ENCODE measurements at regions not wholly inside any gene's neighbourhood (a gene's known extent, or its start where the extent isn't known, plus 50 kb on each side); places are given as distances from the start of the nearest gene placed in this dataset.
"Not testable (repeated sequence)": the region's sequence is repeated elsewhere in the genome, so short reads cannot be mapped to it uniquely, and the experiment has no call there.

- Histone ChIP-seq H3K27me3 (no peaks in the 10 kb centered on the region), H3K9me3 (no peaks in the 10 kb centered on the region), H3K4me3 (no peak overlapping the region), H3K27ac (no peak overlapping the region), H3K4me1 (no peaks in the 10 kb centered on the region), H3K36me3 (no peaks in the 10 kb centered on the region)
- DNase-seq: no peak
- TF ChIP-seq POLR2A (IDR thresholded peaks at IDR 0.05): no peak
- TF ChIP-seq, protein P1, sequence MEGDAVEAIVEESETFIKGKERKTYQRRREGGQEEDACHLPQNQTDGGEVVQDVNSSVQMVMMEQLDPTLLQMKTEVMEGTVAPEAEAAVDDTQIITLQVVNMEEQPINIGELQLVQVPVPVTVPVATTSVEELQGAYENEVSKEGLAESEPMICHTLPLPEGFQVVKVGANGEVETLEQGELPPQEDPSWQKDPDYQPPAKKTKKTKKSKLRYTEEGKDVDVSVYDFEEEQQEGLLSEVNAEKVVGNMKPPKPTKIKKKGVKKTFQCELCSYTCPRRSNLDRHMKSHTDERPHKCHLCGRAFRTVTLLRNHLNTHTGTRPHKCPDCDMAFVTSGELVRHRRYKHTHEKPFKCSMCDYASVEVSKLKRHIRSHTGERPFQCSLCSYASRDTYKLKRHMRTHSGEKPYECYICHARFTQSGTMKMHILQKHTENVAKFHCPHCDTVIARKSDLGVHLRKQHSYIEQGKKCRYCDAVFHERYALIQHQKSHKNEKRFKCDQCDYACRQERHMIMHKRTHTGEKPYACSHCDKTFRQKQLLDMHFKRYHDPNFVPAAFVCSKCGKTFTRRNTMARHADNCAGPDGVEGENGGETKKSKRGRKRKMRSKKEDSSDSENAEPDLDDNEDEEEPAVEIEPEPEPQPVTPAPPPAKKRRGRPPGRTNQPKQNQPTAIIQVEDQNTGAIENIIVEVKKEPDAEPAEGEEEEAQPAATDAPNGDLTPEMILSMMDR (IDR thresholded peaks at IDR 0.05): no peak
Measured at GRCh38 chr5:153360860-153361259, 129.6 kb upstream of the GRIA1 start.

GRCh38 chr5:153361735-153362409, 128.6 kb upstream of the GRIA1 start:
- no peaks in the 10 kb centered on the region for H3K27me3 ChIP-seq
- H3K4me3 ChIP-seq: no peak overlapping the region
- TF ChIP-seq, protein P1 (IDR thresholded peaks at IDR 0.05): no peak
- TF ChIP-seq POLR2A (IDR thresholded peaks at IDR 0.05): no peak
- H3K9me3 ChIP-seq: no peaks in the 10 kb centered on the region
- DNase-seq: no peak
- H3K27ac ChIP-seq: no peak overlapping the region
- no peaks in the 10 kb centered on the region for H3K36me3 ChIP-seq
- H3K4me1 ChIP-seq: no peaks in the 10 kb centered on the region

DNA sequence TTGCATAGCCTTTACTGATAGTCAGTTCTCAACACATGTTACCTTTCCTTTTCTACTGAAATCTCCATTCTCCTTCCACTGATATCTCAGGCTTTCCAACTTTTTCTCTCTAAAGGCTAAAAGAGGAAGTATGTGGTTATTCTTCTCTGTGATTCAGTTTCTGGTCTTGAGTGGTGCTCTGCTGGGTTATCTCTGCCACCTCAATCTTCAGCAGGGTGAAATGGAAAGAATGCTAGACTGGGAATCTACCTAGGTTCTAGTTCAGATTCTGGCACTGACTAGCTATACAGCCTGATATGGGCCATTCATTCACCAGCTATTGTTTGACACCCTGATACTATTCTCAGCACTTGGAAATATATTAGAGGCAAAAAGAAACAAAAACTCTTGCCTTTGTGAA, 124.9 kb upstream of the GRIA1 start:
- no peaks in the 10 kb centered on the region for H3K36me3 ChIP-seq
- H3K27me3 ChIP-seq: no peaks in the 10 kb centered on the region
- no peaks in the 10 kb centered on the region for H3K4me1 ChIP-seq
- no peak overlapping the region for H3K4me3 ChIP-seq
- no peak overlapping the region for H3K27ac ChIP-seq
- DNase-seq: no peak
- H3K9me3 ChIP-seq: no peaks in the 10 kb centered on the region
- TF ChIP-seq POLR2A (IDR thresholded peaks at IDR 0.05): no peak

DNA sequence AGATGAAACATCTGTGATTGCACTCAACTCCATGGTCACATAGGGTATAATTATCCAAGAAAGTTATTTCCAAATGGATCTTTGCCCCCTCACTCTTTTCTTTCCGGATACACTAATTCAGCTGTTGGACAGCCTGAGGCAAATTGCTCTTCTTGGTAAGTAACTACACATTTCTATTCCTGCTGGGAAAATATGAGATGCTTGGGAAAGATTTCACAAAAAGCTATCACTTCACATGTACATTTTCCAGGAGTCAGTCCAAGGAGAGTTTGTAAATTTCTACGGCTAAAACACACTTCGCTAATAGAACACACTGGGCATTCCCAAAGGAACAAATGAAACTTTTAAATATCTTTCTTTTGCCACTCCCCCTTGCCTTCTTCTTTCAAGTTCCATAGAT, 123.0 kb upstream of the GRIA1 start:
- no peak for DNase-seq
- no peak for TF ChIP-seq POLR2A (IDR thresholded peaks at IDR 0.05)
- TF ChIP-seq, protein P1 (IDR thresholded peaks at IDR 0.05): no peak

GRCh38 chr5:153372425-153373129, 117.9 kb upstream of the GRIA1 start:
- TF ChIP-seq, protein P1 (IDR thresholded peaks at IDR 0.05): no peak
- TF ChIP-seq POLR2A (IDR thresholded peaks at IDR 0.05): no peak
- no peaks in the 10 kb centered on the region for H3K9me3 ChIP-seq
- no peaks in the 10 kb centered on the region for H3K36me3 ChIP-seq
- no peaks in the 10 kb centered on the region for H3K4me1 ChIP-seq
- H3K4me3 ChIP-seq: no peak overlapping the region
- no peak for DNase-seq
- H3K27me3 ChIP-seq: no peaks in the 10 kb centered on the region
- H3K27ac ChIP-seq: no peak overlapping the region

More for the DNA sequence above, 123.0 kb upstream of the GRIA1 start:
- H3K27me3 ChIP-seq: no peaks in the 10 kb centered on the region
- H3K4me1 ChIP-seq: no peaks in the 10 kb centered on the region
- no peak overlapping the region for H3K27ac ChIP-seq
- no peaks in the 10 kb centered on the region for H3K9me3 ChIP-seq
- H3K36me3 ChIP-seq: no peaks in the 10 kb centered on the region
- H3K4me3 ChIP-seq: no peak overlapping the region

GRCh38 chr5:153373130-153373498, 117.4 kb upstream of the GRIA1 start:
- no peak overlapping the region for H3K27ac ChIP-seq
- H3K9me3 ChIP-seq: no peaks in the 10 kb centered on the region
- no peaks in the 10 kb centered on the region for H3K4me1 ChIP-seq
- TF ChIP-seq POLR2A (IDR thresholded peaks at IDR 0.05): no peak
- TF ChIP-seq, protein P1 (IDR thresholded peaks at IDR 0.05): no peak
- H3K4me3 ChIP-seq: no peak overlapping the region
- H3K36me3 ChIP-seq: no peaks in the 10 kb centered on the region
- H3K27me3 ChIP-seq: no peaks in the 10 kb centered on the region
- DNase-seq: no peak

GRCh38 chr5:153381630-153382029, 108.8 kb upstream of the GRIA1 start:
- H3K27me3 ChIP-seq, H3K4me3 ChIP-seq, H3K36me3 ChIP-seq, H3K4me1 ChIP-seq, H3K27ac ChIP-seq, DNase-seq, H3K9me3 ChIP-seq: not testable (repeated sequence)

Measured in Peyer's patch (tissue), 4 donors.